ENCODE measurements at regions not wholly inside any gene's neighbourhood (a gene's known extent, or its start where the extent isn't known, plus 50 kb on each side); places are given as distances from the start of the nearest gene placed in this dataset.

DNA sequence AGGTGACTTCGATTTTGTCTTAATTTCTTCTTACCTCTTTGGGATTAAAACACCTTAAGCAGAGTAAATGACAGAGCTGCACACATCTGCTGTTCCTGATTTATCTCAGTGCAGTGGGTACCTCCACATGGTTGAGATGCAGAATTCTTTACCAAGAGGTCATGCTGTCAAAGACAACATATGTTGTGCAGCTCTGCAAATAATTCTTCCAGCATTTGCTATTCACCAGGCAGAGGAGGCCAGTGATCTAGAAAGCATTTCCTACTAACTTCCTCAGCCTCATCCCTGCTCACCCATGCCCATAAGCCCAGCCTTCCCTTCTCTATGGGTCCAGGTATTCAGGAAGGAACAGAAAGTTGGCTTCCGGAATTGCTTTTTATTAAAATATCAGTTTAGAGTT is 109.3 kb downstream of the THBS2 start:
- TF ChIP-seq, protein P1, sequence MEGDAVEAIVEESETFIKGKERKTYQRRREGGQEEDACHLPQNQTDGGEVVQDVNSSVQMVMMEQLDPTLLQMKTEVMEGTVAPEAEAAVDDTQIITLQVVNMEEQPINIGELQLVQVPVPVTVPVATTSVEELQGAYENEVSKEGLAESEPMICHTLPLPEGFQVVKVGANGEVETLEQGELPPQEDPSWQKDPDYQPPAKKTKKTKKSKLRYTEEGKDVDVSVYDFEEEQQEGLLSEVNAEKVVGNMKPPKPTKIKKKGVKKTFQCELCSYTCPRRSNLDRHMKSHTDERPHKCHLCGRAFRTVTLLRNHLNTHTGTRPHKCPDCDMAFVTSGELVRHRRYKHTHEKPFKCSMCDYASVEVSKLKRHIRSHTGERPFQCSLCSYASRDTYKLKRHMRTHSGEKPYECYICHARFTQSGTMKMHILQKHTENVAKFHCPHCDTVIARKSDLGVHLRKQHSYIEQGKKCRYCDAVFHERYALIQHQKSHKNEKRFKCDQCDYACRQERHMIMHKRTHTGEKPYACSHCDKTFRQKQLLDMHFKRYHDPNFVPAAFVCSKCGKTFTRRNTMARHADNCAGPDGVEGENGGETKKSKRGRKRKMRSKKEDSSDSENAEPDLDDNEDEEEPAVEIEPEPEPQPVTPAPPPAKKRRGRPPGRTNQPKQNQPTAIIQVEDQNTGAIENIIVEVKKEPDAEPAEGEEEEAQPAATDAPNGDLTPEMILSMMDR (conservative IDR thresholded peaks at IDR 0.05): no peak
- TF ChIP-seq ZFX (IDR thresholded peaks at IDR 0.05): no peak

DNA sequence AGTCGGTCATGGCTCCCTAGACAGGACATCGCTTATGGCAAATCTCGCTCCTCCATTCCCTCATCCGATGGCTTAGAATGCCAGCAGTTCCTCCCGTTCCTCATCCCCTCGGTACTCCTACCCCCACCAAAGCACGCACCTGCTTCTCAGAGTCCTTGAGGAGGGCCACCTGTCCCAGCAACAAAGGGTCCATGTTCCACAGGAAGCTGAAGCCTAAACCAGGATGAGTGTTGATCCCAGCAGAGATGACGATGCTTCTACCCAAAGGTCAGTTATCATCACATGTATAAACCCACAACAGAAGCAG is 111.2 kb downstream of the THBS2 start:
- TF ChIP-seq, protein P1 (conservative IDR thresholded peaks at IDR 0.05): no peak
- TF ChIP-seq ZFX (IDR thresholded peaks at IDR 0.05): no peak
- H3K27ac ChIP-seq: no peak overlapping the region

More for the DNA sequence above, 109.3 kb downstream of the THBS2 start:
- no peak overlapping the region for H3K27ac ChIP-seq

DNA sequence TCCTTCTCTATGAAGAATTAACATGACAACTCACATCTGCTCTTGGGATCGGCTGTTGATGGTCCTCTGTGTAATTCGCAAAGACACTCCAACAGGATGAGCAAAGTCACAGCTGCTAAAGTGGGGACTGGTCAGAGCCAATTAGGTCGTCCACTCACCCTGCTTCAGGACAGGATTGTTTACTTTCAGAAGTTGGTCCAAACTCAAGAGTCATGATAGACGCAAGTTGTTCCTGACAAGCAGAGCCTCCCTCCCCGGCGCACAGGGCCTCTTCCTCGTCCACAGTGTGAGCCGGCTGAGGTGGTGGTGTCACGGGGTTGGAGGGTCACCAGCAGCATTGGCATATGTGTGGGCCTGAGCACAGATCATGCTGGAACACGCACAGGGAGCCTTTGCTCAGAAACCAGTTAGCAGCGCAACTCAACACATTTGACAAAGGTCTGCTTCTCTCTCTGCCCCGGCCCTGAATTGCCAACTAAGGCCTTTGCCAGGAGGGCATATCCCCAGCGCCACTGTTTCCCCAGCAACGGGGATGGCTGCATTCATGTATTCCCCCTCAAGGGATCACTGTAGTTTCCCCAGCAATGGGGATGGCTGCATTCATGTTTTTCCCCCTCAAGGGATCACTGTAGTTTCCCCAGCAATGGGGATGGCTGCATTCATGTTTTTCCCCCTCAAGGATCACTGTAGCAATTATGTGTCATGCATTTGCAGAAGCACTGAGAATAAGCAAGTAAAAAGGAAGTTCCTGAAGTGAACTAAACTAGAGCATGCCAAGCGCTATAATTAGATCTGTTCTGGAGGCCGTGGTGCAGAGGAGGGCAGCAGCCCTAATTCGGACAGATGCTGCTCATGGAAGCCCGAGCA is 111.7 kb downstream of the THBS2 start:
- H3K27ac ChIP-seq: no peak overlapping the region
- no peak for TF ChIP-seq ZFX (IDR thresholded peaks at IDR 0.05)
- TF ChIP-seq, protein P1 (conservative IDR thresholded peaks at IDR 0.05): no peak

DNA sequence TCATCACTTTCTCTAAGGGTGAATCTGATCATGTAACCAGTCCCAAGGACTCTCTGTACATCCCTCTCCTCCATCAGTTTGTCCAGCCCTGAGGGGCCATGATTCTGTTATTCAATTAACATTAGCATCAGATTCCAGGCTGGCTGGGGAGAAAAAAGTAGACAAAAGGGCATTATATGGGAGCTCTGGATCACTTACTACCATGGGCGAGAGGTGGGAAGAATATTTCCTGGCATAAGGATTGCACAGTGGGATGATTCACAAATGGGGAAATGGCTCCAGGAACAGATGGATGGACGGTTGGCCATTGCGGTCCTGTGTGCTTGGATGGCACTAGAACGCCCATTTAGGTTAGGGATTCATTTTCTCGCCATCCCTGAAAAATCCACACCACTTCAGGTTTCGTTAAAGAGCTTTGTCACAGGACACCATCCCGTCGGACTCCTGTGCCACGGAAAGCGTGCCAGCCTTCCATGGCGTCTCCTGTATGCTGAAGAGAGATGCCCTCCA is 112.6 kb downstream of the THBS2 start:
- no peak overlapping the region for H3K27ac ChIP-seq
- TF ChIP-seq, protein P1 (conservative IDR thresholded peaks at IDR 0.05): no peak
- no peak for TF ChIP-seq ZFX (IDR thresholded peaks at IDR 0.05)

DNA sequence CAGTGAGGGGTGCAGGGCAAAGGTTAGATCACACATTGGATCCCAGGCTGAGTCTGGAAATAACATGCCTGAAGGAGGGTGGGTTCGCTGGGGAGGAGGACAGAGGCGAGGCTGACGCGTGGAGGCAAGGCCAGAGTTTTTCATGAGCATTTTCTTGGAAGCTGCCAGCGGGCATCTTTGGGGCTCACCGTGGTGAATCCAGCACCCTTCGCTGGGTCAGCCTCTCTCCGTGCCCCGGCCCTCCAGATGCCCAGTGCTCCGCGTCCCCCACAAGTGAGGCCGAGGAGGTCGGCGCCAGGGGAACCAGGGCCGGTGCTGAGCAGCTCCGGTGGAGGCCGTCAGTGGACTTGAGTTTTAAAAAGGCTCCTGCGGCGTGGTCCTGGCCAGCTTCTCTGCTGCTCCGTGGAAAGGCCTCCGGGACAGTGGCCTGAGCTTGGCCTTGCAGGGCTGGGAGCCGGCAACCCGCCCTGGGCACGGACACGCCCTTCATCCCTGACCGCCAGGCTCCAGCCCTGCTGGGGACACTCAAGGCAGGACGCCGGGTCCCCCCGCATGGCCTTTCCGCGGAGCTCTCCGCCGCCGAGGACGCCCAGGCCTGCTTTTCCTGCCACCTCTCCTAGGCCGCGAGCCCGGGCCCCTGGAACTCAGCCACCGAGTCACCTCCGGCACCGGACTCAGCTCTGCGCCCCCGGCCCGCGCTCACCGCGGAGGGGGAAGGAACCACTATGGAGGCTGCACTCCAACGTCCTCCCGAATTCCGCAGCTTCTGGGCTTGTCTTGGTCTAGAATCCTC is 114.3 kb downstream of the THBS2 start:
- TF ChIP-seq, protein P1 (conservative IDR thresholded peaks at IDR 0.05): no peak
- no peak for TF ChIP-seq ZFX (IDR thresholded peaks at IDR 0.05)
- no peak overlapping the region for H3K27ac ChIP-seq

DNA sequence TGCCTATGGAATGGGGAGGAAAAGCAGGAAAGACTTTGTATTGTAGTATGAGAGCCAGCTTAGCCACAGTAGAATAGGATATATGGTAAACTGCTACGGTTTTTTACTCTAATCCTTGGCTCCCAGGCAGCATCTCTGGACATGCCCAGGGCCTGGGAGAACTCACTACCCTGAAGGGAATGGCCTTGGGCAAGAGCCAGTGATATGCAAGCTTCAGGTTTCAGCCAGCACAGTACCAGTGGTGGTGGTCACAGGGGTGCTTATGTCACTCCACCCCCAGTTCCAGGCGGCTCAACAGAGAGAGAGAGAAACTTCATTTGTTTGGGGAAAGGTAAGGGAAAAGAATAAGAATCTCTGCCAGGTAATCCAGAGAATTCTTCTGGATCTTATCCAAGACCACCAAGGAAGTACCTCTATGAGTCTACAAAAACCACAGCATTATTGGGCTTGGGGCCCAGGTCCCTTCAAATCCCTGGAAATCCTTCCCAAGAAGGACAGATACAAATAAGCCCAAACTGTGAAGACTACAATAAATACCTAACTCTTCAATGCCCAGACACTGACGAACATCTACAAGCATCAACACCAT is 121.2 kb downstream of the THBS2 start:
- TF ChIP-seq ZFX (IDR thresholded peaks at IDR 0.05): no peak
- TF ChIP-seq, protein P1 (conservative IDR thresholded peaks at IDR 0.05): no peak
- no peak overlapping the region for H3K27ac ChIP-seq
